ENCODE measurements at regions not wholly inside any gene's neighbourhood (a gene's known extent, or its start where the extent isn't known, plus 50 kb on each side); places are given as distances from the start of the nearest gene placed in this dataset.

- H3K27ac ChIP-seq, result no peak overlapping the region
- no peak for TF ChIP-seq CTCF (IDR thresholded peaks at IDR 0.05)
- no peak for TF ChIP-seq ZFX (IDR thresholded peaks at IDR 0.05; ENCODE audit: borderline replicate concordance)
Measured at GRCh38 chr9:115925424-115925823, 228.2 kb upstream of the PAPPA start.

- H3K27ac ChIP-seq, result no peak overlapping the region
- TF ChIP-seq ZFX (IDR thresholded peaks at IDR 0.05; ENCODE audit: borderline replicate concordance) (no peak), CTCF (IDR thresholded peaks at IDR 0.05) (no peak)
Measured at GRCh38 chr9:115930472-115930871, 223.1 kb upstream of the PAPPA start.

GRCh38 chr9:115938479-115938878 is 215.1 kb upstream of the PAPPA start:
- H3K27ac ChIP-seq, result no peak overlapping the region
- TF ChIP-seq CTCF (IDR thresholded peaks at IDR 0.05) (no peak), ZFX (IDR thresholded peaks at IDR 0.05; ENCODE audit: borderline replicate concordance) (no peak)

- TF ChIP-seq CTCF (IDR thresholded peaks at IDR 0.05), result no peak
- TF ChIP-seq ZFX (IDR thresholded peaks at IDR 0.05; ENCODE audit: borderline replicate concordance), result no peak
- H3K27ac ChIP-seq, result no peak overlapping the region
Measured at GRCh38 chr9:115939065-115939765, 214.4 kb upstream of the PAPPA start.

GRCh38 chr9:115941561-115942315 is 211.9 kb upstream of the PAPPA start:
- no peak for TF ChIP-seq ZFX (IDR thresholded peaks at IDR 0.05; ENCODE audit: borderline replicate concordance)
- no peak for TF ChIP-seq CTCF (IDR thresholded peaks at IDR 0.05)
- no peak overlapping the region for H3K27ac ChIP-seq

- no peak overlapping the region for H3K27ac ChIP-seq
- TF ChIP-seq CTCF (IDR thresholded peaks at IDR 0.05) (no peak), ZFX (IDR thresholded peaks at IDR 0.05; ENCODE audit: borderline replicate concordance) (no peak)
Measured at GRCh38 chr9:115943431-115944165, 210.0 kb upstream of the PAPPA start.

Data from 22Rv1 (cell line).